AG08395 (cell line): ENCODE measurements at regions not wholly inside any gene's neighbourhood (a gene's known extent, or its start where the extent isn't known, plus 50 kb on each side); places are given as distances from the start of the nearest gene placed in this dataset.

Source experiments
- DNase-seq: peaks from one replicate; pipeline ENCODE4 v3.0.0; 2012; ENCODE audit warnings: mixed read lengths, low spot score

DNA sequence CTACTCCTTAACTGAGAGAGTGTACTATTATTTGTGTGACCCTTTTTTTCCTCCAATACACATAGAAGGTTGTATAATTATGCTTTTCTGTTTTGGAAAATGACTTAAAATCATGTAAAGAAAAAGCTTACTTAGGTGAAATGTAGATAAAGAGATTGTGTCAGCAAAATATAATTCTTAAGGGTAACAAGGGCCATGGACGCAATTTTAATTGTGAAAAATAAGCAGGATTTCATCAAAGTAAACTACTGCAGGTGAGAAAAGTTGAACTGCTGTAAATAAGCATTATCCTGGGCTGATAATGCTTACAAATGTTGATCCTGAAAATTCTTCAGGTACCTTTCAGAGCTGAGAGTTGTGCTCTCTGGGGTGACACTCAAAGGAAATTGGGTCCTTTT, 141.5 kb downstream of the RPIA start:
- no peak for DNase-seq

DNA sequence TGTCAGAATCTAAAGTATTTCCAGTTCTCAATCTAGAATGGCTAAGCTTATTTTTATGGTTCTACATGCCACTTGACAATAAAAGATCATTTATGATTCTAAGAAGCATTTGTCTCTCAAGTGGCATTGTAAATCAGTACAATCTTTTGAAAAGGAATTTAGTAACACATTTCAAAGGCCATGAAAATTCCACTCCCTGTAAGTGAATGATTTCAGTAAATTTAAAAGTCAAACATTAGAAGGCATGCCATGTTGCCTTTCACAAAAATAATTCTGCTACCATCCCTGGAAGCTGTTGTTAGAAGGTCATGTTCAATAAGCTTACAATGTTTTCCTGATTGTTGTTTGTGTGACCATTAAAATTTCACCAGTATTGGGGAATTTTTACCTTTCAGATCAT, 142.9 kb downstream of the RPIA start:
- DNase-seq, result no peak

DNA sequence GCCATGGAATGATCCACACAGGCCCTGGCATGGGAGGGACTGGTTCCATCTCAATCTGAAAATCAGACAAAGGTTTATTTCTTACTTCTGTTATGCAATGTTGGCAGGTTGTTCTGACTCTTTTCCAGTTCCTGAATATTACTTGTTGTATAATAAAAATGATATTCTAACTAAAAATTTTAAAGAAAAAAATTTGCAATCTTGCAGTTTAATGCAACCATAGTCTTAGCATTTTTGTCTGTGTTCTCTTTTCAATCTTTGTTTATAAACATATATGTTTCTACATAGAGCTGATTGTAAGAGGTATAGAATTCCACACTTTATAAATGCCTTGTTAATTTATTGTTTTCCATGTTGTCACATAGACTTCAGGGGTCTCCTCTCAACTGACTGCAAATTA, 143.4 kb downstream of the RPIA start:
- no peak for DNase-seq

DNA sequence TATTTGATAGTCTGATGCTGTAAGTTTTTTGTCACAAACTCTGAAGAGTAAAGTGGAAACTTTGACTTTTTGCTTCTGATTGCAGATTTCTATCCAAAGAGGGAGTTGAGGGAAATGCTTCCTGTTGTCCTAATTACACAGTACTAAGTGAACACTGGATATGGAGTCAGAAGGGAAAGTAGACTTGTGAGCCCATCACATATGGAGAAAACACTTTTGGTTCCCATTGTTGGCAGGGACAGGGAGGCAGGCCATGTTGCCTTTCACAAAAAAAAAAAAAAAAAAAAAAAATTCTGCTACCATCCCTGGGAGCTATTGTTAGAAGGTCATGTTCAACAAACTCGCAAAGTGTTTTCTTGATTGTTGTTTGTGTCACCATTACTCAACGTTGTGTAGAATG, 144.3 kb downstream of the RPIA start:
- DNase-seq, result no peak

DNA sequence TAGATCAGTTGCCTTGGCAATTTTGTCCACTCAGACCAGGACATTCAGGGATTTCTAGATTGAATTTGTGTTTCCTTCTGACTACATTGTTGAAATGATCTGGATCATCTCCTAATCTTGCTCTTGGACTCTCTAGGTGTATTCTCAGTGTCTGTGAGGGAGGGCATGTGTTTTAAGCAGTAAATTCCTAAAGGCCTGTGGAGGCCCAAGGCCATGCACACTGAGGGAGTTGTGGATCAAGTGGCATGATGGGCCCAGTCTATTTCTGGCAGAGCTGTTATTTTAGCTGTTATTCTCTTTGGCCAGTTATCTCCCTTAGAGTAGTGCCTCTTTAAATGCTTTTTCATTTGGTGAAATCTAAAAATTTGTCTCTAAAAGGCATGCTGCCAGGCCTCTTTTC, 144.9 kb downstream of the RPIA start:
- DNase-seq, result no peak

DNA sequence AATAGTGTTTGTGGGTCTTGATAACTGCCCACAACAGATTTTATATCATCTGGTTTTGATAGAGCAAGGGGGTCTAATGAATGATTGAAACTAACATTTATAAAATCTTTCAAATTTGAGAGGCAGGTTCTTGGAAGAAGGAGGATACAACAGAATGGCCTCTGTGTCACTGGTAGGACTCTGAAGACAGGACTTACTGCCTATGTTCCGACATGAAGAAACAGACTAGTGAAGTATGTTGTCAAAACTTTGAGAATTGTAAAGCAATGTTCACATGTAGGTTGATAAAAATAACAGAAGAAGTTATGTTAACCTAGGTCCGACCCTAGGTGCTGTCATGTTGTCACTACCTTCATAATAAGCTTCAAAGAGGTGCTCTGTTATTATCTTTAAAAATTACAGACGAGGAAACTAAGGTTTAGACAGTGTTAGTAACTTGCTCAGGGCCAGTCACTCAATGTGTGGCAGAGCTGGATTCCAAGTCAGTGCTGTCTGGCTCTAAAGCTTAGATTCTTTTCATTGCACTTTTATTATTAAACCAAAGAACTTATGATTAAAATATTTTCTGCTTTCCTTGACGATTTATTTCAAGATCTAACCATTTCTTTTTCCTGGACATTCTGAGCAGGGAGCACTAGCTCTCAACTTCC, 146.2 kb downstream of the RPIA start:
- DNase-seq, result no peak

DNA sequence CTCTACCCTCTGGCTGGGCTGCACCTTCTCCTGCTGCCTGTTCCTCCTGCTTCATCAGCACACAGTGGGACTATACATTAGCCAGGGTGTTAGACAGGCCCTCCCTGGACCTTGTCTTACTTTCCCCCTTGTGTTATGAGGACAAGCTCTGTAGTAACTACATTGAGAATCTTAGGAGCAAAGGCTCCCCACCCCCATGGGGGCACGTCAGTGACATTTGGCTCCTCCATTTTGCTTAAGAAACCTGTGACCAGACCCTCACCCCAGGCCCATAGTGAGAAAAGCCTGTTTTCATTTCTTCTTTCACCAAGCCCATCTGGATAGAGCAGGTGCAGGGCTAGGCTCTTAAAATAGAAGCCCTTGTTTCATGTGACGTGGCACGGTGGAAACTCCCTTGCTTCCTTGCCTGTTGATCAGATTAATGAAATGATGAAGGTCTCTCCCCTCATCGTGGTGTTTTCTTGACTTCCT, 146.7 kb downstream of the RPIA start:
- no peak for DNase-seq

DNA sequence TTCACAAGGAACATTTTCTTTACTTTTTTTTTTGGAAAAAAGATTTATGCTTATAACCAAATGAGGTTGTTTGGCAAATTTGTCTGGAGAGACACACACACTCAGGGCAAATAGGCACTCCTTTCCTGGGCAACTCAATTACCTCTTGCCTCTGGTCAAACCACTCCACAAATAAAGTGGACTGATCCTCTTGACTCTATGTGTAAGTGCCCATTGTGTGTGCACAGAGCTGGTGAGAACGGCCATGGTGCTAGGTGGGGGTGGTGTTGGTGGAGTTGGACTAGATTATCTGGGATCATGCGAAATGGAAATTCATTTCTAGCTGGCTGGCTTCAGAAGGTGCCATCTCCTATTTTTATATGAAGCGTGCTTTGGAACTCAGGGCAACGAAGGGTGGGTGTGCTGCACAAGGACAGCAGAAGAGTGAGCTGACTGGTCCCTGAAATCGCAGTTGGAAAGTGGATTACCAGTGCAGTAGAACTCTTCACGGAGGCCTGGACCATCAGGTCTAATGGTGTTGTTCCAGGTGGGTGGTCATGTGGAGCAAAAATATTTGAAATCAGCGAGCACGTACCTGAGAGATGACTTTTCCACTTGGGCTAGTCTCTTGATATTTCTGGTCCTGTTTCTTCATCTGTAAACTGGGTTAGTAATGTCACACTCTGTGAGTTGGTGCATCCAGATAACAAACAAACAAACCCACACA, 149.9 kb downstream of the RPIA start:
- no peak for DNase-seq

DNA sequence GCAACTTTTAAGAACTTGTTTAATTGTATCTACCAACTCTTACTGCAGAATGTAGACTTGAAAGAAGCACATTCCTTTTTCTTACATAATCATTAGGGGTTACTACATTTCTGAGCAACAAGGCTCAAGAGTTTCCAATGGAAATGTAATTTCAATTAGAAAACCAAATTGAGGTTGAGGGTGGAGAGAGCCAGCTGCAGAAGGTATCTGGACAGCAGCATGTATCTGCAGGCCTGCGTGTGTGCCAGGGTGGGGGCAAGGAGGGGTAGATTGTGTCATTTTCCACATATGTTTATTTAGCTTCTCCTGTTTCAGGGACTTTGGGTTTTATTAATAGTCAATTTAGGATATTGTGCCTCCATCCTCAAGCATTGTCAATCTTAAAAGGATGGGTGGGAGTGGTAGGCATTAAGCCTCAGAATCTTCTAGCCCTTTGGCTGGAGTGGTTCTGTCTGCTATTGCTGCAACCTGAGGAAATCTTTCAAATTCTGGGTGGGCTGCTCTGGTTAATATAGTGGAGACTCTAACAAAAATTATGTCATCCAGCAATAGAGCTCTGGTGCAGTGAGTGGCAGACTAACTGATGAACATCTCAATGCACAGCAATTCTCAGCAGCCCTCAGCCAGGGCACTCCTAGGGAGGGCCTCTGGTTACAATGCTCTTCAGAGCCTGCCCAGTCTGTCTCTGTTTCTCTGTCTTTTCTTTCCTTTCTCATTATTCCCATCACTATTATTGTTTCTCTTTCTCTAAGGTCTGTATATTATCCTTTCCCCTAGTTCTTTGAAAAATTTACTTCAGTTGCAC, 151.4 kb downstream of the RPIA start:
- DNase-seq, result no peak

DNA sequence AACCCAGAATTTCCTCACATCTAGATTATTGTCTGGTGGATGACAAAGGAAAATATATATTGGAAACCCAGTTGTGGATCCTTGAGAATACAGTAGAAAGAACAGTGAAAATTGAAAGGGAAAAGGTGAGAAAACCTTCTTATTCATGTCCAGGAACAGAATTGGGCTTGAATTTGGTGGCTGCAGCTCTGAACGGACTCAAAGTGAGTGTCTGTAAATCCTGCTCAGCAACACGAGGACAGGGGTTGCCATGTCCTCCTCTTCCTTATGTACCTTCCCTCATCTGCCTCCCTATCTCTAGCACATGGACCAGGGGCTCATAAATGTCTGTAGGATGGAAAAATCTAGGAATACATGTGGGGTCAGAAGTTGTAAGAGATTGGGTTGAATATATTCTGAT, 152.2 kb downstream of the RPIA start:
- DNase-seq, result no peak

DNA sequence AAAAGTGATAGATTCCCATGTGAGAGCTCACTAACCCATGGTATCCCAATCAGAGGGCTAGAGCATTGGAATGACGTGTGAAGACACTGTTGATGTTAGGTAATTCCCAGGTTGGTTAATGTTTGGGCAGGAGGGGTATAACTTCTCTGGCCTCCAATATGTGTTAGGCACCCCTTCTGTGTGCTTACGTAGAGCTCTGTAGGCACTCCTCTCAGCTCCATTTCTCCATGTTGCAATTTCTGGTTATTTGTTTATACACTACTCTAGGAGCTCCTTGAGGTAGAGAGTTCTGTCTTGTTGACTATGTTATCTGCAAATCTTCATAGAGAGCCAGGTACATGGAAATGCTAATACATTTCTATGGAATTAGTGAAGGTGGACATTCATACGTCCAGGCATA, 153.5 kb downstream of the RPIA start:
- DNase-seq, result no peak

DNA sequence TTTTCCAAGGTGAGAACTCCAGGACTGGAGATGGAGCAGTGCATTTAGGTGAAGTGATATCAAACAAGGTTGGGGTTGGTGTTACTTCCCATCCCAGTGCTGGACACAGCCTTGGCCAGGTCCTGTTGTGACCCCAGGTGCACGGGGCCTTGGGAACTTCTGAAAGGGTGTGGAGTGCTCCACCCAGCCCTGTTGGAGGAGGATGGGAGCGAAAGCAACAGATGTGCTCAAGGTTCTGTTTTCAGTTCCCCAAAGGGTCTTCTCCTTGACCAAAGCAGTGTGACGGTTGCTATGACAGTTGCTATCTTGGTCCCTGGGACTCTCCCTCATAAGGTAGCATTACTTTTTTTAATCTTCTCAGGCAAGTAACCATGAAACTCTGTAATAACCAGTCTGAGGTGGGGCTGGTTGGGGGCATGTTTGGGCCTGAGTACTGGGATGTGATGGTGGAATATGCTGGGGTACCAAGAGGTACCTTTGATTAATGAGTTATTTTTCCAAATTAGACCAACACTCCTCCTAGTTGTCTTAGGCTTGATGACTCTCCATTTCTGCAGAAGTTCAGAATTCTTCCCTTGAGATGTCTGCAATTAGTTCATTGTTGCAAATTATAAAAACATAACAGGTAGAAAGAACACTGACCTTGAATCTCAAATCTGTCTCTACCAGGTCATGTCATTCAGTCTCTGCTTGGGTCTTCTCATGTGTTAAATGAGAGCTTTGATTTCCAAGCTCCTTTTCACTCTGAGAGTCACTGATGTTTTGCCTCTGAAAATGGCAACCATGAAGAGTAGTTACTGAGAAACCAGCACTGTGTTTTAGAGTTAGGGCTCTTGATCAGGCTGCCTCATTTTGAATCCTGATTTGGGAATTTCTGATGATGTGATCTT, 154.5 kb downstream of the RPIA start:
- no peak for DNase-seq

DNA sequence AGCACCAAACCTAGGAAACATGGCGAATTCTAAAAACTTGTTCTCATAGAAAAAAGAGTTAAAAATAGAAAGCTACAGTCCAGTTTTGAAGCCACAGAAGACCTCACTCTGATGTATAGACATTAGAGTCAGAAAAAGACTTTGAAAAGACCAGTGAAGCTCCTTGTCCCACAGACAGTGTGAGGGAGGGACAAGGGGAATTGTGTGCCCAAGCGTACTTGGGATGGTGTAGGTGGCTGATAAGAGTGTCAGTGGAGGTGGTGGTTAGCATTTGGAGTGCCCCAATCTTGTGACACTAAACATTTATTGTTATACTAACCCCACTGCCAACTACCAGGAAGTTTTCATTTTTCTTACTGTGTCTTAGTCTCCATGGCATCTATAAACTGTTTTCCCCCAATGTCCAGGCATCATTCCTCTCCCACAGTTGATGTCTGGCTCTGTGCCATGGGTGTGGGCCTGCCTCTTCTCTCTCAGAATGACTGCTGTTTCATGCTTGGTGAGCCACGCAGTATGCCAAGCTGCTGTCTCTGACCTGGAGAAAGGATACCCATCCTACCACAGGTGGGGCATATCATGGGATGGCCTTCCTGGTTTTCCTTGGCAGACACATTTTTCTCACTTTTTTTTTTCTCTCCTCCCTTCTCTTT, 161.4 kb downstream of the RPIA start:
- DNase-seq, result no peak

DNA sequence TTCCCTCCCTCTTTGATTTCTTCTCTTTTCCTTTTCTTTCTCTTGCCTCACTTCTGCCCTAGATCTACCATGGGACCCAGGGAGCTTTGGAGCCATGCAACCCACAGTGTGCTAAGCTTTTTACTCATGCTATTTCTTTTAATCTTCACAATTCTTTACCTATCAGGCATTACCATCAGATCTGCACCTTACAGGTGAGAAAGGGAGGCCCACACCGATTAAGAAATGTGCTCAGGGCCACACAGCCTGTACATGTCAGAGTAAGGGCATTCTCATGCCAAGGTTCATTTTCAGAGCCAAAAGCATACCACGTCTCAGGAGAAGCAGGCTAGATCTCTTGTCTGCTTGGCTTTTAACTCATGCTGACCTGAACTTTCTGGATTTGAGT, 161.9 kb downstream of the RPIA start:
- DNase-seq, result no peak

DNA sequence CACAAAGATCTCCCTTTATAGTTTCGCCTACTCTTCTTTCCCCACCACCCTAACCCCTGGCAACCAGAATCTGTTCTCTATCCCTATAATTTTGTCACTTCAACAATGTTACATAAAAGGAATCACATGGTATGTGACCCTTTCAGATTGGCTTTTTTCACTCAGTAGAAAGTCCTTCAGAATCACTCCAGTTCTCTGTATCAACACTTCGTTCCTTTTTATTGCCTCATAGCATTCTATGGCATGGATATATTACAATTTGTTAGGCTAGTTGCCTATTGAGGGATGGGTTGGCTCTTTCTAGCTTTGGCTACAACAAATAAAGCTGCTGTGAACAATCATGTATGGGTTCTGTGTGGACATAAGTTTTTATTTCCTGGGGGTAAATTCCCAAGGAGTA, 163.1 kb downstream of the RPIA start:
- no peak for DNase-seq

DNA sequence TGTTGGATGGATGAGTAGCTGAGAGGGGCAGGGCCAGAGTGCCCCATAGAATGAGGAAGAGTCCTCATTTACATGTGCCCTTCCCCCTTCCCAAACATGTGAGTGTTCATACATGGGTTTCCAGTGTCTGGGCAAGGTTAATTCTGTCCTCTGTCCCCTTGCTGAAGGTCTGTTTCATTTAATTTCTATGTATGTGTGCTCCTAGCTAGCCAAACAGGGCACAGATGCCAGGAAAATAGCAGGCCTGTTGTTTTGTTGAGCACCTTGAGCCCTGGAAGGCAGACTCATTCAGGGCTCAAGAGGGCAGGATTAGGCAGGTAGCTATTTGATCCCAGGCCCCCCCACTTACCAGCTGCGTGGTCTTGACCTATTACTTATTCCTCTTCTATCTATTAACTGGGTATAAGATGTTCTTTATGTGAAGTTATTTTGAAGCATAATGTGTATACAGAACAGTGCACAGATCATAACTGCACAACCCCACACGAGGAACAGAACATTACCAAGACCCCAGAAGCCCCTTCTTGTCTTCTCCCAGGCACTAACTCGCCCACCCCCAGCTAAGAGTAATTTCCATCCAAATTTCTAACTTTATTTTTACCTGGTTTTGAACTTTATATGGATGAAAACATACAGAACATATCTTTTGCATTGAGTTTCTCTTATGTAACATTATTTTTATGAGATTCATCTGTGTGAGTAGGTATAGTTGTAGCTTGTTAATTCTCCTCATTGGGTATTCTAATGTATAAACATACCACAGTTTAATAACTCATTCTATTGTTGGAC, 164.3 kb downstream of the RPIA start:
- DNase-seq, result no peak

DNA sequence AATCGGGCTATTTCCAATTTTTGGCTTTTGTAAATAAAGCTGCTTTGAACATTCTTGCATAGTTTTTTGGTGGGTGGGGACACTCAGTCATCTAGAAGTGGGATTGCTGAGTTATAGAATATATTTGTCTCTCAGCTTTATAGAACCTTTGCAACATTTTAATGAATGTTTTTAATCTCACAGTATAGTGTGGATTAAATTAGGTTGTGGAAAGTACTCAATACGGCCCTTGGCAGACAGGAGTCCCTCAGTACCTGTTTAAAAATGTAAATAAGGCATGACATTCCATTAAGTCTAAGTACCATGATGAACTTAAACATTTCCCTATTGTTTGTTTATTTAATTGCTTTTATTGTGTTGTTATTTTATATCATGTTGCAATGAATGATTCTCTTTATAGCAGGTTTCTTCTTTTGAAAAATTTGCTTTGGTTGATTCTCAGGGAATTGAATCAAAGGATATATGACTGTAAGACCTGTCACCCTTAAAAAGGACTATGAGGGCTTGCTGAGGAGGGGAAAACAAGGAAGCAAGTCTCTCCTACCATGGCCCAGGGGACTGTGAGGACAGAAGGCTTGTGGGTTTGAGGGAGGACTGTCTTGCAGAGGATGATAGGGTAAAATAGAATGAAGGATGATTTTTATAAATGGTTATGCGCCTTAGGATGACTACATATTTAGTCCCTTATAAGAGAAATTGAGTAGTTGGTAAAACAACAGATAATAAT, 165.1 kb downstream of the RPIA start:
- no peak for DNase-seq

DNA sequence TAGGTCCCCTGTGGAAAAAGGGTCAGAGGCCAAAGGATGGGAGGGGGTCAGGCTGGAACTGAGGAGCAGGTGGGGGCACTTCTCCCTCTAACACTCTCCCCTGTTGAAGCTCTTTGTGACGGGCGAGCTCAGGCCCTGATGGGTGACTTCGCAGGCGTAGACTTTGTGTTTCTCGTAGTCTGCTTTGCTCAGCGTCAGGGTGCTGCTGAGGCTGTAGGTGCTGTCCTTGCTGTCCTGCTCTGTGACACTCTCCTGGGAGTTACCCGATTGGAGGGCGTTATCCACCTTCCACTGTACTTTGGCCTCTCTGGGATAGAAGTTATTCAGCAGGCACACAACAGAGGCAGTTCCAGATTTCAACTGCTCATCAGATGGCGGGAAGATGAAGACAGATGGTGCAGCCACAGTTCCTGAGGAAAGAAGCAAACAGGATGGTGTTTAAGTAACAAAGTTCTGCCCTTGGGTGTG, 165.8 kb downstream of the RPIA start:
- no peak for DNase-seq

DNA sequence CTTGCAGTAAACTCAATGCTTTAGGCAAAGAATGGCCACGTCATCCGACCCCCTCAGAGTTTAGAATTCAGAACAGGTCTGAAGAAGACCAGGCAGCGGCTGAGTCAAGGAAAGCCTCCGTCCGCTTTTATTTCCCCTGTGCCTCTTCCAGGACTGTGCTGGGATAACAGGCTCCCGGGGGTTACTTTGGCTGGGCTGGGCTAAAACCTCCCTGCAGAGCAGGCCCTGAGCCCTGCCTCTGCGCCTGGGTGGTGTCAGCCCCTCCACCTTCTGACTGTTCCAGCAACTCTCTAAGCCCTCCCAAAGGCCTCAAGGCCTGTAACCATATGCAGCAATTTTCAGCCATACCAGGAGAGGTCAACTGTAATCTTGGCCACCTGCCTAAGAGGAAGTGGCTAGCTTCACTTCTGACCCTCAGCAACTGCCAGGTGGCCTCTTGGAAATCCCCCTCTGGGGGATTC, 166.5 kb downstream of the RPIA start:
- DNase-seq, result no peak

DNA sequence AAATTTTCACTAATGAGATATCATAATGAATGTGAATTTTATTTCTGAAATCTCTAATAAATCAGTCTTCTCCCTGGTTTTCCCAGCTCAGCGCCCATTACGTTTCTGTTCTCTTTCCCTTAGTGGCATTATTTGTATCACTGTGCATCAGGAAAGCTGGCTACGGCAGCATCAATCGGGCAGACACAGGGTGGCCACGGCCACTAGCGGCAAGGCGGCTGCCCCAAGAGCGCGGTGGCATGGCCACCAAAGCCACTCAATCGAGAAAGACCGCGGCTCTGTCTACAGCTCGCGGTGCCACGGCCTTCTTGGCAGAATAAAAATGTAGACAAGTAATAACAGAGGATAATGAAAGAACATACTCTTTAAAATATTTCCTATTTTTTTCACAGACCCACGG, 168.0 kb downstream of the RPIA start:
- no peak for DNase-seq
